ENCODE measurements at regions not wholly inside any gene's neighbourhood (a gene's known extent, or its start where the extent isn't known, plus 50 kb on each side); places are given as distances from the start of the nearest gene placed in this dataset.

DNA sequence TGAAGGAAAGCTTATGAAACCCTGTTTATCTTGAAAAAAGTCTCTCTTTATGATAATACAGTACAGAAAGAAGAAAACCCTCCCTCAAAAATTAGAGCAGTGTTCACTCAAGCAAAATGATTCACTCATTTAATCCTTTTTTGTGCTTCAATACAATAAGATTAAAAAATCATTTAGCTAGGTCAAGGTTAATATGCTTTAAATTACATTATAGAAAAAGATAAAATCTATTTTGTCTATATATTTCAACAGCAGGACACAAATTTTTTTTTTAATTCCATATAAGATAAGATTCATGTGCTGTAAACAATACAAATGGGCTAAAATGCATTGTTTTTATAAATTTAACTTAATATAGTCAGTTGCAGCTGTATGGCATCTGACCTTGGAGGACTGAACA, 176.9 kb downstream of the KCNE4 start:
- no peak for ATAC-seq
- H3K9me3 ChIP-seq, result no peaks in the 10 kb centered on the region
- no peak overlapping the region for H3K4me3 ChIP-seq
- no peaks in the 10 kb centered on the region for H3K36me3 ChIP-seq (ENCODE audit: low read depth)
- intact Hi-C loops (cut with DNase I, micrococcal nuclease), result no loop called here
- TF ChIP-seq, protein P1, sequence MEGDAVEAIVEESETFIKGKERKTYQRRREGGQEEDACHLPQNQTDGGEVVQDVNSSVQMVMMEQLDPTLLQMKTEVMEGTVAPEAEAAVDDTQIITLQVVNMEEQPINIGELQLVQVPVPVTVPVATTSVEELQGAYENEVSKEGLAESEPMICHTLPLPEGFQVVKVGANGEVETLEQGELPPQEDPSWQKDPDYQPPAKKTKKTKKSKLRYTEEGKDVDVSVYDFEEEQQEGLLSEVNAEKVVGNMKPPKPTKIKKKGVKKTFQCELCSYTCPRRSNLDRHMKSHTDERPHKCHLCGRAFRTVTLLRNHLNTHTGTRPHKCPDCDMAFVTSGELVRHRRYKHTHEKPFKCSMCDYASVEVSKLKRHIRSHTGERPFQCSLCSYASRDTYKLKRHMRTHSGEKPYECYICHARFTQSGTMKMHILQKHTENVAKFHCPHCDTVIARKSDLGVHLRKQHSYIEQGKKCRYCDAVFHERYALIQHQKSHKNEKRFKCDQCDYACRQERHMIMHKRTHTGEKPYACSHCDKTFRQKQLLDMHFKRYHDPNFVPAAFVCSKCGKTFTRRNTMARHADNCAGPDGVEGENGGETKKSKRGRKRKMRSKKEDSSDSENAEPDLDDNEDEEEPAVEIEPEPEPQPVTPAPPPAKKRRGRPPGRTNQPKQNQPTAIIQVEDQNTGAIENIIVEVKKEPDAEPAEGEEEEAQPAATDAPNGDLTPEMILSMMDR (IDR thresholded peaks at IDR 0.05), result no peak
- DNase-seq, result no peak
- H3K4me1 ChIP-seq (ENCODE audit: low read depth), result no peaks in the 10 kb centered on the region

DNA sequence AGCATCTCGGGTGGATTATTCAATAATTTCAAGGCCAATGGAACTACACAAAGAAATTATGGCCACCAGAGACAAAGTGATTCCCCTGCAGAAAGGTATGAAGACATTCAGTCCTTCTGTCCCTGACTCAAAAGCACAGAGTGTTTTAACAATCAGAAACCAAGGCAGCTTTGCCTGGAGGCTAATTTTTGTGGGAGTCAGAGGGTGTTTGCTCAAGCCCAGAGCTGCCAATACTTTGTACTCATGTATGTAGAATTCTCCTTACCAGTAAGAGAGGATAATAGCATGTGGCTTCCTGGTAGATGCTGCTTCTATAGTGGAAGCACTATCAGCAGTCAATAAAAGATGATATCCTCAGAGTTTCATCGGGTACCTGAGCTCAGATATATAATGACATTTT, 178.4 kb downstream of the KCNE4 start:
- TF ChIP-seq, protein P1 (IDR thresholded peaks at IDR 0.05), result no peak
- Histone ChIP-seq H3K9me3 (no peaks in the 10 kb centered on the region), H3K4me1 (ENCODE audit: low read depth) (no peaks in the 10 kb centered on the region), H3K36me3 (ENCODE audit: low read depth) (no peaks in the 10 kb centered on the region), H3K4me3 (no peak overlapping the region)
- no peak for ATAC-seq
- DNase-seq, result no peak
- intact Hi-C loops (cut with DNase I, micrococcal nuclease), result no loop called here

DNA sequence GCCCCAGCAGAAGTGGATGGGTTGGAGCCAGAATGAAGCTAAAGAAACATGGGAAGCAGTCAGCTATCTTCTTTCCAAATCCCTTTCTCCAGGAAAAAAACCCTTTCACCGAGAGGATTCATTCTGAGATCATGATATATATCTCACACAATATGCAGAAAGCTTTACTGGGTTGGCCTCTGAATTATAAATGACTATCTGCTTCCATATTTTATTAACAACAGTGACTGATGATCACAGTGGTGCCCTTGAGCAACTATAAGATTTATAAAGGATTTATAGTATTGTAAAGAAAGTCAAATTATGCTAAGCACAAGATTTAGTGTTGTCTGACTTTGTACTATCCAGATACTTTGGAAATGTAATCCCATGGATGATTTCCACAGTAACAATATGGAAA, 180.3 kb downstream of the KCNE4 start:
- intact Hi-C loops (cut with DNase I, micrococcal nuclease), result no loop called here
- H3K9me3 ChIP-seq, result no peaks in the 10 kb centered on the region

DNA sequence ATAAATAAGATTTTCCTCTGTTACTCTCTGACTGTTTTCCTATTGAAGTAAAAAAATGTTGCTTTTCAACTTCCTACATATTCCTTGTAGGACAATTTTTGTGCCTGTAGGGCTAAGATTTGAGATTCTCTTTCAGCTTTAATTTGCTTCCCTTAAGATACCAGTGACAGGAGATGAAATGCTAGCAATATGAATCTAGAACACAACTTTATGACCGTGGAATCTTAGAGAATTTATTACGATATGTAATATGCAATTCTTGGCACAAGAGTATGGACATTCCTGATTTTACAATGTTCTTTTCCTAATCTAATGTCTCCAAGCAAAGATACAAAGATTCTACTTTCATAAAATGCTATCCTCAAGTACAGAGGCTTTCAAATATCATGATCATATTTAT, 180.9 kb downstream of the KCNE4 start:
- no peak for ATAC-seq
- Histone ChIP-seq H3K9me3 (no peaks in the 10 kb centered on the region), H3K36me3 (ENCODE audit: low read depth) (no peaks in the 10 kb centered on the region), H3K4me1 (ENCODE audit: low read depth) (no peaks in the 10 kb centered on the region), H3K4me3 (no peak overlapping the region)
- no peak for DNase-seq
- TF ChIP-seq, protein P1 (IDR thresholded peaks at IDR 0.05), result no peak
- intact Hi-C loops (cut with DNase I, micrococcal nuclease), result no loop called here

More for the DNA sequence above, 180.3 kb downstream of the KCNE4 start:
- DNase-seq (no peak), ATAC-seq (no peak)
- TF ChIP-seq, protein P1 (IDR thresholded peaks at IDR 0.05), result no peak
- H3K36me3 ChIP-seq (ENCODE audit: low read depth), result no peaks in the 10 kb centered on the region
- H3K4me3 ChIP-seq, result no peak overlapping the region
- no peaks in the 10 kb centered on the region for H3K4me1 ChIP-seq (ENCODE audit: low read depth)

DNA sequence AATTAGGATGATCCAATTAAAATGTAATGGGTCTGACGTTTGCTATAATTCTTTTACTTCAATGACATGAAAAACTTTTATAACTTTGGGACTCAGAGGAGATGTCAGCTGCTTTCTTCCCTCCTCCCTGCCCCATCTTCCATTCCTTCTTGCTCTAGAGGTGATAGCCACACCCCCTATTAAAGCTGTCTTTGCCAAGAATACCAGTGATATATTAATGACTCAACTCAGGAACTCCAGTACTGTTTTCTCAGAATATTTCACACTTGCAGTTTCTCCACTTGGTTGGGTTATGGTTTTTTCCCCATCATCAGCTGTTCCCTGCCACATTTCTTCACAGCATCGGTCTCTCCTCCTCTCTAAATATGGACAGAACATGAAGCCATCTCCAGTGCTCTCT, 184.0 kb downstream of the KCNE4 start:
- TF ChIP-seq, protein P1 (IDR thresholded peaks at IDR 0.05), result no peak

DNA sequence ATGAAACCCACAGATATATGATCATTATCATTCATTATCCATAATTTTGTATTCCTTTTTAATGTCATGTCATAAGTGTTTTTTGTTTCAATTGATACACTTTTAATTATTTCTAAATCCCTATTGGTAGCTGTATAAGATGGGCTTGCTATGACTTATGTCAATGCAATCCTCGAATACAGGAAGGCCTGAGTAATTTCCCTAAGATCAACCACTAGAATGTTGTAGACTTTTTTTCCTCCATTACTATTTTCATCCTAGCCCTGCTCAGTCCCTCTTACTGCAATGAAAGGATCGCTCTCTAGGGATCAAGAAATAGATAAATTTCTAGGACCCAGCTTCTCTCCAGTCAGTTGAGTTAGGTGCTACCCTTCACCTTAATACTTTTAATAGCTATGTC, 186.3 kb downstream of the KCNE4 start:
- H3K36me3 ChIP-seq (ENCODE audit: low read depth), result no peaks in the 10 kb centered on the region
- intact Hi-C loops (cut with DNase I, micrococcal nuclease), result no loop called here
- H3K4me3 ChIP-seq, result no peak overlapping the region
- TF ChIP-seq, protein P1 (IDR thresholded peaks at IDR 0.05), result no peak
- H3K4me1 ChIP-seq (ENCODE audit: low read depth), result no peaks in the 10 kb centered on the region
- H3K9me3 ChIP-seq, result no peaks in the 10 kb centered on the region
- DNase-seq (no peak), ATAC-seq (no peak)

More for the DNA sequence above, 184.0 kb downstream of the KCNE4 start:
- no peak for ATAC-seq
- H3K9me3 ChIP-seq, result no peaks in the 10 kb centered on the region
- intact Hi-C loops (cut with DNase I, micrococcal nuclease), result no loop called here
- no peak overlapping the region for H3K4me3 ChIP-seq
- no peaks in the 10 kb centered on the region for H3K36me3 ChIP-seq (ENCODE audit: low read depth)
- DNase-seq, result no peak
- H3K4me1 ChIP-seq (ENCODE audit: low read depth), result no peaks in the 10 kb centered on the region
